ENCODE measurements at regions not wholly inside any gene's neighbourhood (a gene's known extent, or its start where the extent isn't known, plus 50 kb on each side); places are given as distances from the start of the nearest gene placed in this dataset.

- TF ChIP-seq CTCF (IDR thresholded peaks at IDR 0.05): no peak
- DNase-seq (ENCODE audit: low spot score): no peak
- Mint-ChIP-seq H3K36me3 (ENCODE audit: low read depth) (peaks cover 1% of the 10 kb centered on the region), H3K27ac (ENCODE audit: unreplicated experiment) (no peak overlapping the region), H3K27me3 (ENCODE audit: low read depth) (no peaks in the 10 kb centered on the region), H3K4me3 (ENCODE audit: unreplicated experiment) (no peak overlapping the region), H3K4me1 (ENCODE audit: low read depth) (peaks cover 12% of the 10 kb centered on the region), H3K9me3 (ENCODE audit: low read depth) (peaks cover 36% of the 10 kb centered on the region)
Observed at GRCh38 chr1:209053587-209053986, 529.9 kb upstream of the CAMK1G start.

- no peak overlapping the region for H3K27ac Mint-ChIP-seq (ENCODE audit: unreplicated experiment)
- H3K4me1 Mint-ChIP-seq (ENCODE audit: low read depth): peaks cover 7% of the 10 kb centered on the region
- no peak overlapping the region for H3K4me3 Mint-ChIP-seq (ENCODE audit: unreplicated experiment)
- H3K9me3 Mint-ChIP-seq (ENCODE audit: low read depth): peaks cover 36% of the 10 kb centered on the region
- peaks cover 1% of the 10 kb centered on the region for H3K36me3 Mint-ChIP-seq (ENCODE audit: low read depth)
- no peak for TF ChIP-seq CTCF (IDR thresholded peaks at IDR 0.05)
- no peak for DNase-seq (ENCODE audit: low spot score)
- no peaks in the 10 kb centered on the region for H3K27me3 Mint-ChIP-seq (ENCODE audit: low read depth)
Observed at GRCh38 chr1:209057083-209057482, 526.4 kb upstream of the CAMK1G start.

GRCh38 chr1:209057901-209058300, 525.6 kb upstream of the CAMK1G start:
- H3K4me3 Mint-ChIP-seq (ENCODE audit: unreplicated experiment): no peak overlapping the region
- H3K36me3 Mint-ChIP-seq (ENCODE audit: low read depth): peaks cover 1% of the 10 kb centered on the region
- no peak for DNase-seq (ENCODE audit: low spot score)
- TF ChIP-seq CTCF (IDR thresholded peaks at IDR 0.05): no peak
- peaks cover 36% of the 10 kb centered on the region for H3K9me3 Mint-ChIP-seq (ENCODE audit: low read depth)
- H3K27ac Mint-ChIP-seq (ENCODE audit: unreplicated experiment): no peak overlapping the region
- peaks cover 13% of the 10 kb centered on the region for H3K4me1 Mint-ChIP-seq (ENCODE audit: low read depth)
- no peaks in the 10 kb centered on the region for H3K27me3 Mint-ChIP-seq (ENCODE audit: low read depth)

GRCh38 chr1:209059376-209059775, 524.1 kb upstream of the CAMK1G start:
- Mint-ChIP-seq H3K27ac (ENCODE audit: unreplicated experiment) (no peak overlapping the region), H3K27me3 (ENCODE audit: low read depth) (no peaks in the 10 kb centered on the region)
- TF ChIP-seq CTCF (IDR thresholded peaks at IDR 0.05): no peak

GRCh38 chr1:209059981-209060380, 523.5 kb upstream of the CAMK1G start:
- H3K4me1 Mint-ChIP-seq (ENCODE audit: low read depth): peaks cover 27% of the 10 kb centered on the region
- no peaks in the 10 kb centered on the region for H3K27me3 Mint-ChIP-seq (ENCODE audit: low read depth)
- H3K9me3 Mint-ChIP-seq (ENCODE audit: low read depth): peaks cover 23% of the 10 kb centered on the region
- H3K4me3 Mint-ChIP-seq (ENCODE audit: unreplicated experiment): no peak overlapping the region
- no peak for DNase-seq (ENCODE audit: low spot score)
- no peak overlapping the region for H3K27ac Mint-ChIP-seq (ENCODE audit: unreplicated experiment)
- peaks cover 1% of the 10 kb centered on the region for H3K36me3 Mint-ChIP-seq (ENCODE audit: low read depth)
- no peak for TF ChIP-seq CTCF (IDR thresholded peaks at IDR 0.05)

More at GRCh38 chr1:209059376-209059775, 524.1 kb upstream of the CAMK1G start:
- no peak for DNase-seq (ENCODE audit: low spot score)
- peaks cover 25% of the 10 kb centered on the region for H3K9me3 Mint-ChIP-seq (ENCODE audit: low read depth)
- peaks cover 21% of the 10 kb centered on the region for H3K4me1 Mint-ChIP-seq (ENCODE audit: low read depth)
- peaks cover 1% of the 10 kb centered on the region for H3K36me3 Mint-ChIP-seq (ENCODE audit: low read depth)
- no peak overlapping the region for H3K4me3 Mint-ChIP-seq (ENCODE audit: unreplicated experiment)
